Cardiac fibroblast (primary cell): ENCODE measurements at regions not wholly inside any gene's neighbourhood (a gene's known extent, or its start where the extent isn't known, plus 50 kb on each side); places are given as distances from the start of the nearest gene placed in this dataset.

Source experiments
- DNase-seq, 2 donors: peaks; one replicate each; pipeline versions ENCODE4 v3.0.0 to v3.0.0-alpha.2; 2010; ENCODE audit warnings: low read depth in 2 of 2
- H3K4me3 ChIP-seq, 2 donors: replicated peaks in 1 of 2; 1 replicate in 1 of 2; 2 replicates in 1 of 2; pipeline ENCODE4 v1.5.1; 2011; ENCODE audit warnings: low read depth in 2 of 2, low read length in 2 of 2, mild to moderate bottlenecking in 2 of 2, moderate library complexity in 1 of 2
- TF ChIP-seq, protein P1 (sequence below): IDR thresholded peaks from one replicate; pipeline ENCODE4 v1.5.1; 2011; ENCODE audit warnings: low read depth, mild to moderate bottlenecking, low read length, inconsistent platforms

DNA sequence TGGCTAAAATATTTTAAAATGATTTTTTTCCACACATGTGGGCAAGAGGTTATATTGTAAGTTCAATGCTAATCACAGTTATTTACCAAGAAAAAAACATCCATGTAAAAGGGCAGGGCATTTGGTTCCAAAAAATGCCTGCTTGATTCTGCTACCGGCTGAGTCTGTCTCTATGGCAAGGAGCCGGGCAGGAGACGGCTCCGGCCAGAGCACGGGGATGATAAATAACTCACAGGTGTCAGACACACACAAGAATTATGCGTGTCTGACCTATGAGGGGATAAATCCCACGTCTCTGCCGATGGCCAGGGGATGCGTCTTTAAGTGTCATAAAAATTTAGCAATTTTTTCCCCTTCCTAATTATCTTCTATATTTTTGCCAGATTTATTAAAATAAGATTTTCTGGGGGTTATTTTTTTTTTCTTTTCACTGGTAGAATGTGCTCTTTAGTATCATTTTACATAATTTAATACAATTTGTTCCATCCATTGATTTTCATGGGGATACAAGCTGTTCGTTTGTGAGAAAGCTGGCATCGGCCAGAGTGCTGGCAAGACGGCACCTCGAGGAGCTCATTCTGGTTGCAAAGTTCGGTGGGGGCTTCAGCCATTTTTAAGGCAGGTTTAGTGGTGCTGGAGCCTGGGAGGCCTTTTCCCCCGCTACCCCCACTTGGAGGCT lies 253.9 kb downstream of the ZNF536 start:
- no peak overlapping the region for H3K4me3 ChIP-seq
- TF ChIP-seq, protein P1, sequence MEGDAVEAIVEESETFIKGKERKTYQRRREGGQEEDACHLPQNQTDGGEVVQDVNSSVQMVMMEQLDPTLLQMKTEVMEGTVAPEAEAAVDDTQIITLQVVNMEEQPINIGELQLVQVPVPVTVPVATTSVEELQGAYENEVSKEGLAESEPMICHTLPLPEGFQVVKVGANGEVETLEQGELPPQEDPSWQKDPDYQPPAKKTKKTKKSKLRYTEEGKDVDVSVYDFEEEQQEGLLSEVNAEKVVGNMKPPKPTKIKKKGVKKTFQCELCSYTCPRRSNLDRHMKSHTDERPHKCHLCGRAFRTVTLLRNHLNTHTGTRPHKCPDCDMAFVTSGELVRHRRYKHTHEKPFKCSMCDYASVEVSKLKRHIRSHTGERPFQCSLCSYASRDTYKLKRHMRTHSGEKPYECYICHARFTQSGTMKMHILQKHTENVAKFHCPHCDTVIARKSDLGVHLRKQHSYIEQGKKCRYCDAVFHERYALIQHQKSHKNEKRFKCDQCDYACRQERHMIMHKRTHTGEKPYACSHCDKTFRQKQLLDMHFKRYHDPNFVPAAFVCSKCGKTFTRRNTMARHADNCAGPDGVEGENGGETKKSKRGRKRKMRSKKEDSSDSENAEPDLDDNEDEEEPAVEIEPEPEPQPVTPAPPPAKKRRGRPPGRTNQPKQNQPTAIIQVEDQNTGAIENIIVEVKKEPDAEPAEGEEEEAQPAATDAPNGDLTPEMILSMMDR, result no peak
- no peak for DNase-seq

DNA sequence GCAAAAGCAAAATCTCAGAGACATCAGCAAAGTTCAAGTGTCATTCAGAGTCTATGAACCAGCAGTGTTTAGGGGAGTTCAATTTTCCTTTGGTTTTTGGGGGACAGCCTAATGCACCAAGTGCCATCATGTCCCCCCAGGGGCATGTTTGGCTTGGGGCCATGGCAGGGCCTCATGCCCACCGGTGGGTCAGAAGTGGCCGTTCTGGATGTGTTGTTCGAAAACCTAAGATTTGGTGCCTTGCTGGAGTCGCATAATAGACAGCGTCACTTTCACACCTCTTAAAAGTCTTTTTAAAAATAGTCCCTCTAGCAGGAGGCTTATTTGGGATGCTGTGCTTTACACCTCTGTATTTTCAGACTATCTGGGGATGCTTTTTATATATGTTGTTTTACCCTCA lies 250.1 kb downstream of the ZNF536 start:
- H3K4me3 ChIP-seq, result no peak overlapping the region
- DNase-seq, result no peak
- TF ChIP-seq, protein P1, result no peak

DNA sequence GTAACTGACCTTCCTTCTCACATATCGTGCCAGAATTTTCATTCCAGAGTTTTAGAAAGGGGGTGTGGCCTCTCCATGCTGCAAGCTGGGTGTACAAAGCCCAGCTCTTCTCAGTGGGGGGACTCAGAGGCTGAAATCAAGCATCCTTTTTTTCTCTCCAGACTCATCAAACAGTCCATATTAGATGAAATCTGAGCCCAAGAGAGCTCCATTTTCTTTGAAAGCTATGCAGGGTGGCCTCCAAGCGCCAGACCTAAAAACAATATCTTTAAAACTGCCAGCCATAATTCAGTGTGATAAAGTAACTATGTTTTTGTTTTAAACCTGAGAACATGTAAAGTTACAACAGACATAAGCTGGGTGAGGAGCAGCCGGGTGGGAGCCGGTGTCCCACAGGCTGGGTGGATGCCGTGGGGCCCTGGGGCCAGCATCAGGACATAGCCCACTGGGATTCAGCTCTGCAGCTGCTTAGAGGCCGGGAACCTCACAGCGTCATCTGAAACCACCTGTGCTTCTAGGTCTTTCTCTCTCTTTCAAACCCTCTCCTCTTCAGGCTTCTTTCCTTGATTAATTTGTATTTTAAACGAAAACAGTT lies 249.2 kb downstream of the ZNF536 start:
- H3K4me3 ChIP-seq, result no peak overlapping the region
- DNase-seq, result no peak
- TF ChIP-seq, protein P1, result no peak

DNA sequence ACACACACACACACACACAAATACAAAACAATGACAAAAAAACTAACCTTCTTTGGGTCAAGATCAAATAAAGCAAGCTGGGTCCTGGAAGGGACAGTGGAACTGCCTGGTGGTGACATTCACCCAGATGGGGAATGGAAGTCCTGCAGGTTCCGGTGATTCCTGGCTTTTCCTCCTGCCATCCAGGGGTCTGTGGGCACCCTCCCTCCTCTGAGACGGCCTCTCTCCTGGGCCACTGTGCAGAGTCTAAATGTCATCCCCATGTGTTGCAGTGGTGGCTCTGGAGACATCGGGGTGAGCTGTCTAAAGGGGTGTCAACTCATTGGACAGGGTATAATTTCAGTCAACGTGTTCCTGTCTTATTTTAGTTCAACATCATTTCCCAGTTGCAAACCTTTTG lies 248.2 kb downstream of the ZNF536 start:
- TF ChIP-seq, protein P1, result no peak
- DNase-seq, result no peak
- no peak overlapping the region for H3K4me3 ChIP-seq

DNA sequence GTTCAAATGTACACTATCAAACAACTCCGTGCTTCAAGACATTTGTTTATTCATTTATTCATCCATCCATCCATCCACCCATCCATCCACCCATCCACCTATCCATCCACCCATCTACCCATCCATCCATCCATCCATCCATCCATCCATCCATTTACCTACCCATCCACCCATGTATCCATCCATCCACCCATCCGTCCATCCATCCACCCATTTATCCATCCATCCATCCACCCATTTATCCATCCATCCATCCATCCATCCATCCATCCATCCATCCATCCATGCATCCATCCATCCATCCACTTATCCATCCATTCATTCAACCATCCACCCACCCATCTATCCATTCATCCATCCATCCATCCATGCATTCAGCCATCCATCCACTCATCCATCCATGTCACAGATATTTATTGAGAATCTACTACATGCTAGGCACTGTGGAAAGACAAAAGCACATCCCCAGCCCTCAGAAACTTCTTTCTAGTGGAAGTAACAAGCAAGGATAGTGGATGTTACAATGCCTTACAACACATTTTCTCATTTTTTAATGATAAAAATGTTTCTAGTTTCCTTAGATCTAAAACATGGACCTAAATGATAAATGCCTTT lies 237.6 kb downstream of the ZNF536 start:
- TF ChIP-seq, protein P1, result no peak
- no peak overlapping the region for H3K4me3 ChIP-seq
- DNase-seq, result no peak

DNA sequence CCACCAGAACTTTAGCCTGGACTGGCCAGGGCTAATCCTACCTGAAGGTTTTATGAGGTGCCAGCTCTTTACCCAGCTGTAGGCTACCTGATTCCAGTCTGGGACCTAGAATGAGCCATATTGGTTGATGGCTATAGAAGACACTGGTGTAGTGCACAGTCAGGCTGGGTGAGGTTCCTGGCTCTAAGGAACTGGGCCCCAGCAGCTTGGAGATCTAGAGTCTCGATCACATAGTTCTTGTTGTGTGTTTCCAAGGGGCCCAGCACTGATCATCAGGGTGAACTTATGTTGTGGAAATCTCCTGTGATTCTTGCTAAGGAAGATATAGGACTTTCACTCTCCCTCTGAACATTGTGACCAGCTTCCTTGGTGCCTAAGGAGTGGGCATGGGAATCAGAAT lies 236.3 kb downstream of the ZNF536 start:
- no peak for DNase-seq
- H3K4me3 ChIP-seq, result no peak overlapping the region
- TF ChIP-seq, protein P1, result no peak
